ENCODE measurements at regions not wholly inside any gene's neighbourhood (a gene's known extent, or its start where the extent isn't known, plus 50 kb on each side); places are given as distances from the start of the nearest gene placed in this dataset.

- H2AFZ ChIP-seq (ENCODE audit: low read length): no peak overlapping the region
- H2AK5ac ChIP-seq (ENCODE audit: low read depth, low read length): no peak overlapping the region
- H4K5ac ChIP-seq (ENCODE audit: insufficient read length, low read depth, low read length): no peak overlapping the region
- DNase-seq (ENCODE audit: low read depth in 1 of 2, low spot score in 2 of 2): no peak
- H2BK20ac ChIP-seq (ENCODE audit: low read length): no peak overlapping the region
- H3K27ac ChIP-seq (ENCODE audit: low read depth, low read length): no peak overlapping the region
- H3K9ac ChIP-seq (replicated peaks in 1 of 4; ENCODE audit: extremely low read depth in 1 of 4, low read depth in 3 of 4, low read length in 3 of 4): no peak overlapping the region
- no peaks in the 10 kb centered on the region for H3K79me1 ChIP-seq (ENCODE audit: low read depth, low read length)
- FAIRE-seq: no peak
- H4K8ac ChIP-seq (ENCODE audit: extremely low read depth, insufficient read depth, low read length): no peak overlapping the region
- H2BK12ac ChIP-seq (ENCODE audit: low read depth, low read length): no peak overlapping the region
- H3K79me2 ChIP-seq (ENCODE audit: control insufficient read depth in 1 of 2, insufficient read depth in 2 of 2, low read length in 2 of 2): no peaks in the 10 kb centered on the region
- H3K9me3 ChIP-seq (ENCODE audit: insufficient read depth in 2 of 2, low read depth in 1 of 2, low read length in 1 of 2): no peaks in the 10 kb centered on the region
- no peaks in the 10 kb centered on the region for H3K36me3 ChIP-seq (ENCODE audit: control insufficient read depth in 2 of 4, insufficient read depth in 4 of 4, low read length in 3 of 4)
- H3K56ac ChIP-seq (replicated peaks; ENCODE audit: insufficient read length, low read depth, low read length): no peak overlapping the region
- H3K4ac ChIP-seq (replicated peaks; ENCODE audit: insufficient read length, low read depth, low read length): no peak overlapping the region
- H4K20me1 ChIP-seq (replicated peaks in 1 of 2; ENCODE audit: control insufficient read depth in 1 of 2, insufficient read depth in 2 of 2, low read length in 2 of 2): no peaks in the 10 kb centered on the region
- no peak overlapping the region for H3K14ac ChIP-seq (ENCODE audit: insufficient read length)
- no peak overlapping the region for H2BK15ac ChIP-seq (ENCODE audit: low read length)
- TF ChIP-seq BACH1 (IDR thresholded peaks at IDR 0.05; ENCODE audit: low read length) (no peak), BRCA1 (IDR thresholded peaks at IDR 0.05; ENCODE audit: low read depth, low read length) (no peak), POLR2A (IDR thresholded peaks at IDR 0.05; ENCODE audit: control extremely low read depth in 1 of 2, low read depth in 2 of 2, low read length in 2 of 2) (no peak), JUND (IDR thresholded peaks at IDR 0.05; ENCODE audit: low read length) (no peak), EGR1 (IDR thresholded peaks at IDR 0.05; ENCODE audit: borderline replicate concordance, low read depth, low read length) (no peak), RXRA (IDR thresholded peaks at IDR 0.05; ENCODE audit: insufficient read depth, low read depth, low read length) (no peak), RFX5 (IDR thresholded peaks at IDR 0.05; ENCODE audit: borderline replicate concordance, low read depth, low read length) (no peak), SIRT6 (IDR thresholded peaks at IDR 0.05; ENCODE audit: low read length) (no peak)
- peaks cover 0 to 9% (median 3%) of the 10 kb centered on the region in 4 experiments; a peak in 4 of 7 replicates for H3K4me1 ChIP-seq (replicated peaks in 1 of 4; ENCODE audit: control insufficient read depth in 3 of 4, insufficient read depth in 4 of 4, low read length in 3 of 4)
- no peak overlapping the region for H2BK120ac ChIP-seq (replicated peaks; ENCODE audit: low read depth, low read length)
- no peak overlapping the region for H3K4me2 ChIP-seq (ENCODE audit: insufficient read depth in 1 of 2, low read depth in 2 of 2, low read length in 2 of 2)
- no peak overlapping the region; the same call in 1 of the 2 replicates for H3K18ac ChIP-seq (ENCODE audit: extremely low read depth, low read length)
- ChIA-PET CTCF (ENCODE audit: partially characterized antibody) (no interaction called here), POLR2A (ENCODE audit: partially characterized antibody) (no interaction called here)
- no peak overlapping the region for H2BK5ac ChIP-seq (ENCODE audit: low read depth, low read length)
- no peaks in the 10 kb centered on the region for H3K27me3 ChIP-seq (replicated peaks in 1 of 4; ENCODE audit: control insufficient read depth in 3 of 4, extremely low read depth in 1 of 4, insufficient read depth in 3 of 4, low read length in 3 of 4)
- H3K4me3 ChIP-seq (ENCODE audit: extremely low read depth in 1 of 4, insufficient read depth in 2 of 4, low read depth in 3 of 4, low read length in 4 of 4): no peak overlapping the region
- no peaks in the 10 kb centered on the region for H3K23me2 ChIP-seq (ENCODE audit: low read depth, low read length)
- no peak overlapping the region for H3K23ac ChIP-seq (ENCODE audit: insufficient read length)
- WGBS, 2 experiments (ENCODE audit: extremely low coverage in 1 of 2, insufficient coverage in 1 of 2, insufficient read length in 1 of 2, insufficient replicate concordance in 2 of 2, low coverage in 1 of 2, low lambda C conversion rate in 2 of 2, missing lambda C conversion rate in 1 of 2): 86% methylated on average over 3 of the region's 3 CpGs; no CpG with 5 or more reads in 1 of the 2 experiments
- H4K91ac ChIP-seq (replicated peaks; ENCODE audit: insufficient read length, low read length): no peak overlapping the region
Measured at GRCh38 chr20:54350415-54350814, 125.0 kb upstream of the DOK5 start.

Data from H1 (cell line).